GM12878 (cell line): ENCODE measurements at regions not wholly inside any gene's neighbourhood (a gene's known extent, or its start where the extent isn't known, plus 50 kb on each side); places are given as distances from the start of the nearest gene placed in this dataset.
A peak's percentile ranks its signal among the peaks of the same experiment; 100 is the strongest.

Source experiments
- ATF7 ChIP-seq: fragments of 450-650 bp; IDR thresholded peaks from 2 replicates; pipeline ENCODE4 v1.6.1; 2016; ENCODE audit warnings: low read depth, mild to moderate bottlenecking
- BACH1 ChIP-seq: fragments of 450-650 bp; IDR thresholded peaks from 2 replicates; pipeline ENCODE4 v1.6.1; 2017; ENCODE audit warnings: mild to moderate bottlenecking, borderline replicate concordance
- HDAC6 ChIP-seq: fragments of 200-600 bp; sonication (generic); IDR thresholded peaks from one replicate; pipeline ENCODE4 v1.8.0; 2017; ENCODE audit warnings: antibody characterized with exemption; ENCODE audit not compliant: unreplicated experiment
- HDGF ChIP-seq: fragments of 450-650 bp; IDR thresholded peaks from 2 replicates; pipeline ENCODE4 v1.6.1; 2016; ENCODE audit warnings: antibody characterized with exemption
- IKZF2 ChIP-seq, 2 experiments: fragments of 450-650 bp; IDR thresholded peaks; 2 replicates each; pipeline ENCODE4 v1.6.1; 2017; ENCODE audit warnings: mild to moderate bottlenecking in 2 of 2, moderate library complexity in 2 of 2
- IRF4 ChIP-seq: IDR thresholded peaks from 2 replicates; pipeline ENCODE4 v1.6.1; 2011; ENCODE audit warnings: low read depth, low read length
- JUND ChIP-seq: IDR thresholded peaks from 2 replicates; pipeline ENCODE4 v1.6.1; 2012; ENCODE audit warnings: low read depth, mild to moderate bottlenecking, low read length, improper control_type of control experiment, moderate library complexity
- MEF2A ChIP-seq: IDR thresholded peaks from 2 replicates; pipeline ENCODE4 v1.6.1; 2011; ENCODE audit warnings: low read depth, mild to moderate bottlenecking, low read length, moderate library complexity; ENCODE audit not compliant: insufficient read depth
- MEF2B ChIP-seq: fragments of 450-650 bp; IDR thresholded peaks from 2 replicates; pipeline ENCODE4 v1.6.1; 2018; ENCODE audit warnings: mild to moderate bottlenecking, moderate library complexity; ENCODE audit not compliant: partially characterized antibody, poor library complexity, severe bottlenecking
- MTA2 ChIP-seq: fragments of 450-650 bp; IDR thresholded peaks from 2 replicates; pipeline ENCODE4 v1.6.1; 2016; ENCODE audit warnings: low read depth, mild to moderate bottlenecking, moderate library complexity
- NBN ChIP-seq: fragments of 450-650 bp; IDR thresholded peaks from 2 replicates; pipeline ENCODE4 v1.6.1; 2016
- NR2F1 ChIP-seq: fragments of 450-650 bp; conservative IDR thresholded peaks from 2 replicates; pipeline ENCODE4 v1.6.1; 2017; ENCODE audit warnings: mild to moderate bottlenecking
- POLR2AphosphoS5 ChIP-seq: IDR thresholded peaks from 2 replicates; pipeline ENCODE4 v1.6.1; 2011; ENCODE audit warnings: mild to moderate bottlenecking, low read length, inconsistent platforms
- SMC3 ChIP-seq: IDR thresholded peaks from 2 replicates; pipeline ENCODE4 v1.6.1; 2011; ENCODE audit warnings: low read length, improper control_type of control experiment, borderline replicate concordance
- SPI1 ChIP-seq: IDR thresholded peaks from 2 replicates; pipeline ENCODE4 v1.6.1; 2011; ENCODE audit warnings: low read depth, mild to moderate bottlenecking, low read length, moderate library complexity, borderline replicate concordance; ENCODE audit not compliant: insufficient read depth
- TBL1XR1 ChIP-seq: IDR thresholded peaks from 2 replicates; pipeline ENCODE4 v1.6.1; 2012; ENCODE audit warnings: low read depth, low read length, improper control_type of control experiment
- TCF7 ChIP-seq: IDR thresholded peaks from 2 replicates; pipeline ENCODE4 v1.6.1; 2014; ENCODE audit warnings: antibody characterized with exemption, borderline replicate concordance
- ZSCAN29 ChIP-seq: fragments of 450-650 bp; IDR thresholded peaks from 2 replicates; pipeline ENCODE4 v1.6.1; 2017; ENCODE audit warnings: mild to moderate bottlenecking, moderate library complexity
- TF ChIP-seq, protein P1 (sequence below): fragments of 450-650 bp; conservative IDR thresholded peaks from 2 replicates; pipeline ENCODE4 v1.6.1; 2017; ENCODE audit warnings: mild to moderate bottlenecking, moderate library complexity
- TF ChIP-seq, protein P2 (sequence below): fragments of 150-350 bp; IDR thresholded peaks from 2 replicates; pipeline ENCODE4 v1.6.1; 2014; ENCODE audit warnings: mild to moderate bottlenecking, low read depth, low read length
- TF ChIP-seq, protein P3 (sequence below): fragments of 450-650 bp; formaldehyde crosslinking; IDR thresholded peaks from 2 replicates; pipeline ENCODE4 v1.4.0; 2022; ENCODE audit warnings: mild to moderate bottlenecking, moderate library complexity
- TF ChIP-seq, protein P4 (sequence below): fragments of 450-650 bp; IDR thresholded peaks from 2 replicates; pipeline ENCODE4 v1.6.1; 2017; ENCODE audit warnings: low read depth, mild to moderate bottlenecking, moderate library complexity
- TF ChIP-seq, protein P5 (sequence below): fragments of 450-650 bp; IDR thresholded peaks from 2 replicates; pipeline ENCODE4 v1.6.1; 2016; ENCODE audit warnings: mild to moderate bottlenecking

DNA sequence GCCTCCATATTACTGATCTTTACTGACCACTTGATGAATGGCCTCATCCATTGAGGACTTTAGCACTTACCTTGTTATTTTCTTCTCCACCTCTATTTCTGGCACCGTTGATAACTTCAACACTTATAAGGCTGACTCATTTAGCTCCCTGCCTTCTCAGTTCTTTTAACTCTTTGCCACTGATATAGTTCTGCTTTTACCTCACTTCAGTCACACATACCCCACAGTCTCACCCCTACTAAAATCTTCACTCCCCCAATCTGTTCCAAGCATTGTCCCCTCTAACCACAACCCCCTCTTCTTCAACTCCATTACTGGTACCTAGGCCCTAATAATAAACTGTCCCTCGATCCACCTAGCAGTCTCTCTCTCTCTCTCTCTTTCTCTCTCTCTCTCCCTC, 141.0 kb downstream of the PAH start (continued):
- TF ChIP-seq POLR2AphosphoS5 (no peak), MEF2A (peak; percentile 66; the same call in 1 of the 2 replicates), SMC3 (no peak), HDGF (0 out of 2 replicates have a peak, but pooled peaks have one; percentile 61), MEF2B (peak; percentile 90), IRF4 (0 out of 2 replicates have a peak, but pooled peaks have one; percentile 43), ZSCAN29 (no peak), IKZF2 (IDR thresholded peaks at IDR 0.05) (peak; percentile 91 to 92), NR2F1 (peak; percentile 19), MTA2 (peak; percentile 97), NBN (peak; percentile 80), BACH1 (peak; percentile 80; the same call in 1 of the 2 replicates), TBL1XR1 (no peak), TCF7 (no peak), JUND (peak; percentile 66; the same call in 1 of the 2 replicates), HDAC6 (no peak), SPI1 (no peak), ATF7 (peak; percentile 79)
- TF ChIP-seq, protein P1, sequence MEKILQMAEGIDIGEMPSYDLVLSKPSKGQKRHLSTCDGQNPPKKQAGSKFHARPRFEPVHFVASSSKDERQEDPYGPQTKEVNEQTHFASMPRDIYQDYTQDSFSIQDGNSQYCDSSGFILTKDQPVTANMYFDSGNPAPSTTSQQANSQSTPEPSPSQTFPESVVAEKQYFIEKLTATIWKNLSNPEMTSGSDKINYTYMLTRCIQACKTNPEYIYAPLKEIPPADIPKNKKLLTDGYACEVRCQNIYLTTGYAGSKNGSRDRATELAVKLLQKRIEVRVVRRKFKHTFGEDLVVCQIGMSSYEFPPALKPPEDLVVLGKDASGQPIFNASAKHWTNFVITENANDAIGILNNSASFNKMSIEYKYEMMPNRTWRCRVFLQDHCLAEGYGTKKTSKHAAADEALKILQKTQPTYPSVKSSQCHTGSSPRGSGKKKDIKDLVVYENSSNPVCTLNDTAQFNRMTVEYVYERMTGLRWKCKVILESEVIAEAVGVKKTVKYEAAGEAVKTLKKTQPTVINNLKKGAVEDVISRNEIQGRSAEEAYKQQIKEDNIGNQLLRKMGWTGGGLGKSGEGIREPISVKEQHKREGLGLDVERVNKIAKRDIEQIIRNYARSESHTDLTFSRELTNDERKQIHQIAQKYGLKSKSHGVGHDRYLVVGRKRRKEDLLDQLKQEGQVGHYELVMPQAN = no peak
- TF ChIP-seq, protein P2, sequence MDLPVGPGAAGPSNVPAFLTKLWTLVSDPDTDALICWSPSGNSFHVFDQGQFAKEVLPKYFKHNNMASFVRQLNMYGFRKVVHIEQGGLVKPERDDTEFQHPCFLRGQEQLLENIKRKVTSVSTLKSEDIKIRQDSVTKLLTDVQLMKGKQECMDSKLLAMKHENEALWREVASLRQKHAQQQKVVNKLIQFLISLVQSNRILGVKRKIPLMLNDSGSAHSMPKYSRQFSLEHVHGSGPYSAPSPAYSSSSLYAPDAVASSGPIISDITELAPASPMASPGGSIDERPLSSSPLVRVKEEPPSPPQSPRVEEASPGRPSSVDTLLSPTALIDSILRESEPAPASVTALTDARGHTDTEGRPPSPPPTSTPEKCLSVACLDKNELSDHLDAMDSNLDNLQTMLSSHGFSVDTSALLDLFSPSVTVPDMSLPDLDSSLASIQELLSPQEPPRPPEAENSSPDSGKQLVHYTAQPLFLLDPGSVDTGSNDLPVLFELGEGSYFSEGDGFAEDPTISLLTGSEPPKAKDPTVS = no peak
- TF ChIP-seq, protein P3, sequence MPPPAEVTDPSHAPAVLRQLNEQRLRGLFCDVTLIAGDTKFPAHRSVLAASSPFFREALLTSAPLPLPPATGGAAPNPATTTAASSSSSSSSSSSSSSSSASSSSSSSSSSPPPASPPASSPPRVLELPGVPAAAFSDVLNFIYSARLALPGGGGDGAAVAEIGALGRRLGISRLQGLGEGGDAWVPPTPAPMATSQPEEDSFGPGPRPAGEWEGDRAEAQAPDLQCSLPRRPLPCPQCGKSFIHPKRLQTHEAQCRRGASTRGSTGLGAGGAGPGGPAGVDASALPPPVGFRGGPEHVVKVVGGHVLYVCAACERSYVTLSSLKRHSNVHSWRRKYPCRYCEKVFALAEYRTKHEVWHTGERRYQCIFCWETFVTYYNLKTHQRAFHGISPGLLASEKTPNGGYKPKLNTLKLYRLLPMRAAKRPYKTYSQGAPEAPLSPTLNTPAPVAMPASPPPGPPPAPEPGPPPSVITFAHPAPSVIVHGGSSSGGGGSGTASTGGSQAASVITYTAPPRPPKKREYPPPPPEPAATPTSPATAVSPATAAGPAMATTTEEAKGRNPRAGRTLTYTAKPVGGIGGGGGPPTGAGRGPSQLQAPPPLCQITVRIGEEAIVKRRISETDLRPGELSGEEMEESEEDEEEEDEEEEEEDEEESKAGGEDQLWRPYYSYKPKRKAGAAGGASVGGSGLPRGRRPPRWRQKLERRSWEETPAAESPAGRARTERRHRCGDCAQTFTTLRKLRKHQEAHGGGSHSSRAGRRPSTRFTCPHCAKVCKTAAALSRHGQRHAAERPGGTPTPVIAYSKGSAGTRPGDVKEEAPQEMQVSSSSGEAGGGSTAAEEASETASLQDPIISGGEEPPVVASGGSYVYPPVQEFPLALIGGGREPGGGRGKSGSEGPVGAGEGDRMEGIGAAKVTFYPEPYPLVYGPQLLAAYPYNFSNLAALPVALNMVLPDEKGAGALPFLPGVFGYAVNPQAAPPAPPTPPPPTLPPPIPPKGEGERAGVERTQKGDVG (CRISPR knock-in tag) = no peak
- TF ChIP-seq, protein P4, sequence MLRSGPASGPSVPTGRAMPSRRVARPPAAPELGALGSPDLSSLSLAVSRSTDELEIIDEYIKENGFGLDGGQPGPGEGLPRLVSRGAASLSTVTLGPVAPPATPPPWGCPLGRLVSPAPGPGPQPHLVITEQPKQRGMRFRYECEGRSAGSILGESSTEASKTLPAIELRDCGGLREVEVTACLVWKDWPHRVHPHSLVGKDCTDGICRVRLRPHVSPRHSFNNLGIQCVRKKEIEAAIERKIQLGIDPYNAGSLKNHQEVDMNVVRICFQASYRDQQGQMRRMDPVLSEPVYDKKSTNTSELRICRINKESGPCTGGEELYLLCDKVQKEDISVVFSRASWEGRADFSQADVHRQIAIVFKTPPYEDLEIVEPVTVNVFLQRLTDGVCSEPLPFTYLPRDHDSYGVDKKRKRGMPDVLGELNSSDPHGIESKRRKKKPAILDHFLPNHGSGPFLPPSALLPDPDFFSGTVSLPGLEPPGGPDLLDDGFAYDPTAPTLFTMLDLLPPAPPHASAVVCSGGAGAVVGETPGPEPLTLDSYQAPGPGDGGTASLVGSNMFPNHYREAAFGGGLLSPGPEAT = peak; percentile 80; the same call in 1 of the 2 replicates
- TF ChIP-seq, protein P5, sequence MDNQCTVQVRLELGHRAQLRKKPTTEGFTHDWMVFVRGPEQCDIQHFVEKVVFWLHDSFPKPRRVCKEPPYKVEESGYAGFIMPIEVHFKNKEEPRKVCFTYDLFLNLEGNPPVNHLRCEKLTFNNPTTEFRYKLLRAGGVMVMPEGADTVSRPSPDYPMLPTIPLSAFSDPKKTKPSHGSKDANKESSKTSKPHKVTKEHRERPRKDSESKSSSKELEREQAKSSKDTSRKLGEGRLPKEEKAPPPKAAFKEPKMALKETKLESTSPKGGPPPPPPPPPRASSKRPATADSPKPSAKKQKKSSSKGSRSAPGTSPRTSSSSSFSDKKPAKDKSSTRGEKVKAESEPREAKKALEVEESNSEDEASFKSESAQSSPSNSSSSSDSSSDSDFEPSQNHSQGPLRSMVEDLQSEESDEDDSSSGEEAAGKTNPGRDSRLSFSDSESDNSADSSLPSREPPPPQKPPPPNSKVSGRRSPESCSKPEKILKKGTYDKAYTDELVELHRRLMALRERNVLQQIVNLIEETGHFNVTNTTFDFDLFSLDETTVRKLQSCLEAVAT = peak; percentile 72; the same call in 1 of the 2 replicates
